ENCODE measurements at regions not wholly inside any gene's neighbourhood (a gene's known extent, or its start where the extent isn't known, plus 50 kb on each side); places are given as distances from the start of the nearest gene placed in this dataset.

GRCh38 chr3:35849496-35849895 is 210.2 kb downstream of the ARPP21 start:
- no peak overlapping the region for H3K27ac Mint-ChIP-seq (ENCODE audit: unreplicated experiment)

GRCh38 chr3:35849963-35850362 is 210.6 kb downstream of the ARPP21 start:
- no peaks in the 10 kb centered on the region for H3K36me3 Mint-ChIP-seq (ENCODE audit: unreplicated experiment)
- no peaks in the 10 kb centered on the region for H3K9me3 Mint-ChIP-seq (ENCODE audit: unreplicated experiment)
- H3K27ac Mint-ChIP-seq (ENCODE audit: unreplicated experiment) = no peak overlapping the region
- no peaks in the 10 kb centered on the region for H3K4me1 Mint-ChIP-seq (ENCODE audit: unreplicated experiment)
- no peak for TF ChIP-seq CTCF (IDR thresholded peaks at IDR 0.05)
- DNase-seq (ENCODE audit: extremely low spot score, unreplicated experiment) = no peak
- no peak overlapping the region for H3K4me3 Mint-ChIP-seq (ENCODE audit: unreplicated experiment)
- H3K27me3 Mint-ChIP-seq (ENCODE audit: unreplicated experiment) = peaks cover 21% of the 10 kb centered on the region

More at GRCh38 chr3:35849496-35849895, 210.2 kb downstream of the ARPP21 start:
- Mint-ChIP-seq H3K27me3 (ENCODE audit: unreplicated experiment) (peaks cover 19% of the 10 kb centered on the region), H3K4me3 (ENCODE audit: unreplicated experiment) (no peak overlapping the region), H3K4me1 (ENCODE audit: unreplicated experiment) (no peaks in the 10 kb centered on the region), H3K9me3 (ENCODE audit: unreplicated experiment) (no peaks in the 10 kb centered on the region), H3K36me3 (ENCODE audit: unreplicated experiment) (no peaks in the 10 kb centered on the region)
- no peak for DNase-seq (ENCODE audit: extremely low spot score, unreplicated experiment)
- no peak for TF ChIP-seq CTCF (IDR thresholded peaks at IDR 0.05)

- H3K4me3 Mint-ChIP-seq (ENCODE audit: unreplicated experiment) = no peak overlapping the region
- DNase-seq (ENCODE audit: extremely low spot score, unreplicated experiment) = no peak
- no peak for TF ChIP-seq CTCF (IDR thresholded peaks at IDR 0.05)
- no peaks in the 10 kb centered on the region for H3K9me3 Mint-ChIP-seq (ENCODE audit: unreplicated experiment)
- no peaks in the 10 kb centered on the region for H3K4me1 Mint-ChIP-seq (ENCODE audit: unreplicated experiment)
- no peak overlapping the region for H3K27ac Mint-ChIP-seq (ENCODE audit: unreplicated experiment)
- H3K27me3 Mint-ChIP-seq (ENCODE audit: unreplicated experiment) = peaks cover 48% of the 10 kb centered on the region
- no peaks in the 10 kb centered on the region for H3K36me3 Mint-ChIP-seq (ENCODE audit: unreplicated experiment)
Observed at GRCh38 chr3:35857004-35857403, 217.7 kb downstream of the ARPP21 start.

GRCh38 chr3:35862057-35862456 is 222.7 kb downstream of the ARPP21 start:
- H3K4me3 Mint-ChIP-seq (ENCODE audit: unreplicated experiment) = no peak overlapping the region
- no peaks in the 10 kb centered on the region for H3K36me3 Mint-ChIP-seq (ENCODE audit: unreplicated experiment)
- TF ChIP-seq CTCF (IDR thresholded peaks at IDR 0.05) = no peak
- no peak for DNase-seq (ENCODE audit: extremely low spot score, unreplicated experiment)
- no peaks in the 10 kb centered on the region for H3K4me1 Mint-ChIP-seq (ENCODE audit: unreplicated experiment)
- H3K27ac Mint-ChIP-seq (ENCODE audit: unreplicated experiment) = no peak overlapping the region
- no peaks in the 10 kb centered on the region for H3K9me3 Mint-ChIP-seq (ENCODE audit: unreplicated experiment)
- peaks cover 29% of the 10 kb centered on the region for H3K27me3 Mint-ChIP-seq (ENCODE audit: unreplicated experiment)

- no peak for TF ChIP-seq CTCF (IDR thresholded peaks at IDR 0.05)
- no peaks in the 10 kb centered on the region for H3K9me3 Mint-ChIP-seq (ENCODE audit: unreplicated experiment)
- H3K27ac Mint-ChIP-seq (ENCODE audit: unreplicated experiment) = no peak overlapping the region
- H3K4me3 Mint-ChIP-seq (ENCODE audit: unreplicated experiment) = no peak overlapping the region
- H3K4me1 Mint-ChIP-seq (ENCODE audit: unreplicated experiment) = no peaks in the 10 kb centered on the region
- no peaks in the 10 kb centered on the region for H3K36me3 Mint-ChIP-seq (ENCODE audit: unreplicated experiment)
- peaks cover 10% of the 10 kb centered on the region for H3K27me3 Mint-ChIP-seq (ENCODE audit: unreplicated experiment)
- DNase-seq (ENCODE audit: extremely low spot score, unreplicated experiment) = no peak
Observed at GRCh38 chr3:35864871-35865270, 225.5 kb downstream of the ARPP21 start.
